PC-9 (cell line): ENCODE measurements at regions not wholly inside any gene's neighbourhood (a gene's known extent, or its start where the extent isn't known, plus 50 kb on each side); places are given as distances from the start of the nearest gene placed in this dataset.

Experiments used
- CTCF ChIP-seq: fragments of 200-600 bp; sonication (generic); conservative IDR thresholded peaks from 2 replicates; pipeline ENCODE4 v1.6.1; 2017; ENCODE audit warnings: mixed run types, antibody characterized with exemption, mild to moderate bottlenecking, moderate library complexity
- EZH2 ChIP-seq: fragments of 200-600 bp; sonication (generic); IDR thresholded peaks from 2 replicates; pipeline ENCODE4 v1.8.0; 2017; ENCODE audit warnings: antibody characterized with exemption, low read depth

- TF ChIP-seq CTCF (no peak), EZH2 (no peak)
These were observed 197.7 kb downstream of the NRP2 start for GRCh38 chr2:205880048-205880447.
